PC-9 (cell line): ENCODE measurements at regions not wholly inside any gene's neighbourhood (a gene's known extent, or its start where the extent isn't known, plus 50 kb on each side); places are given as distances from the start of the nearest gene placed in this dataset.

ENCODE experiments used
- BruUV-seq: library from RNA; stranded (reverse); fragments of 400-500 nt; replicated peaks from 2 replicates; lab custom pipeline; 2021; lab: Mats Ljungman, UMichigan
- CTCF ChIA-PET: fragments of 300-600 bp; sonication (Branson Sonifier 250); formaldehyde crosslinking; loops from one replicate; lab custom pipeline; 2022; ENCODE audit warnings: antibody characterized with exemption; lab: Charles Lee
- POLR2A ChIA-PET: fragments of 300-600 bp; sonication (Branson Sonifier 250); formaldehyde crosslinking; loops from one replicate; lab custom pipeline; 2022; ENCODE audit warnings: antibody characterized with exemption; ENCODE audit not compliant: unreplicated experiment; lab: Charles Lee
- DNase-seq, 2 experiments: peaks; one replicate each; pipeline versions ENCODE4 v3.0.0 to v3.0.0-alpha.2; 2015 to 2022; ENCODE audit warnings: mixed read lengths in 1 of 2
- H2AFZ ChIP-seq: fragments of 200-600 bp; sonication (generic); 2 replicates; pipeline ENCODE4 v1.8.1; 2017; ENCODE audit warnings: antibody characterized with exemption
- H3F3A ChIP-seq: fragments of 200-600 bp; sonication (generic); 2 replicates; pipeline ENCODE4 v1.8.1; 2017; ENCODE audit warnings: antibody characterized with exemption, mild to moderate bottlenecking, low read depth; ENCODE audit not compliant: insufficient read depth
- H3K27ac ChIP-seq: fragments of 200-600 bp; sonication (generic); 2 replicates; pipeline ENCODE4 v1.6.1; 2016; ENCODE audit warnings: mixed run types
- H3K27me3 ChIP-seq: fragments of 200-600 bp; sonication (generic); 2 replicates; pipeline ENCODE4 v1.6.1; 2016; ENCODE audit warnings: low read depth, mixed run types; ENCODE audit not compliant: insufficient read depth
- H3K36me3 ChIP-seq: fragments of 200-600 bp; sonication (generic); 2 replicates; pipeline ENCODE4 v1.6.1; 2016; ENCODE audit warnings: low read depth, mixed run types
- H3K4me1 ChIP-seq: fragments of 200-600 bp; sonication (generic); replicated peaks from 2 replicates; pipeline ENCODE4 v1.6.1; 2016; ENCODE audit warnings: mixed run types; ENCODE audit not compliant: insufficient read depth
- H3K4me2 ChIP-seq: fragments of 200-600 bp; sonication (generic); 2 replicates; pipeline ENCODE4 v1.6.1; 2017; ENCODE audit warnings: mixed run types
- H3K4me3 ChIP-seq: fragments of 200-600 bp; sonication (generic); 2 replicates; pipeline ENCODE4 v1.6.1; 2016; ENCODE audit warnings: mixed run types
- H3K79me2 ChIP-seq: fragments of 200-600 bp; sonication (generic); 2 replicates; pipeline ENCODE4 v1.6.1; 2017; ENCODE audit warnings: low read depth, mixed run types
- H3K9me2 ChIP-seq: fragments of 200-600 bp; sonication (generic); 2 replicates; pipeline ENCODE4 v1.8.1; 2017; ENCODE audit warnings: mild to moderate bottlenecking; ENCODE audit not compliant: insufficient read depth
- H3K9me3 ChIP-seq: fragments of 200-600 bp; sonication (generic); 2 replicates; pipeline ENCODE4 v1.8.1; 2016; ENCODE audit warnings: low read depth; ENCODE audit not compliant: insufficient read depth
- H4K20me1 ChIP-seq: fragments of 200-600 bp; sonication (generic); 2 replicates; pipeline ENCODE4 v1.8.1; 2017; ENCODE audit not compliant: insufficient read depth
- EZH2 ChIP-seq: fragments of 200-600 bp; sonication (generic); IDR thresholded peaks from 2 replicates; pipeline ENCODE4 v1.8.0; 2017; ENCODE audit warnings: antibody characterized with exemption, low read depth
- intact Hi-C: fragments of 100-400 bp; cut with micrococcal nuclease; formaldehyde crosslinking; loops from one replicate; pipeline ENCODE4 v1.10.0; 2022; ENCODE audit not compliant: unreplicated experiment
- TF ChIP-seq, protein P1 (sequence below): fragments of 200-600 bp; sonication (generic); conservative IDR thresholded peaks from 2 replicates; pipeline ENCODE4 v1.6.1; 2017; ENCODE audit warnings: mixed run types, antibody characterized with exemption, mild to moderate bottlenecking, moderate library complexity

DNA sequence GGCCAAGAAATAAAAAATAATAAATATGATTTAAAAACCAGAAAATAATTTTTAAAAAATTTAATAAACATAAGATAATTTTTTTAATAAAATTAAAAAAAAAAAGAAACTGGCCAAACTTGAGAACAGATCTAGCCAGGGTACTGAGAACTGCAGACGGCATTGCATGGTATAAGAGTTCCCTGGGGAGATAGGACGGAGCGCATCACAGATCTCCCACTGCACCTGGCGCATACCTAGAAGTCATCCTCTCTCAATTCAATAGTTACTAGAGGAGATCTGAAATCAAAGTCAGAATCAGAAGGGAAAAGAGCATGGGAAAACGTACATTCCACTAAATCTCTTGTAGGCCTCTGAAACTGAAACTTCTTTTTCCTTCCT is 58.9 kb upstream of the BCL2L14 start:
- intact Hi-C loops = no loop called here
- H3K36me3 ChIP-seq = no peaks in the 10 kb centered on the region
- no peak overlapping the region for H3K27ac ChIP-seq
- POLR2A ChIA-PET = interaction anchor here (0.9 kb wide), 1 partner anchor 1263 kb away, joined by 11 read pairs; no protein-coding TSS in a partner anchor
- no peak for TF ChIP-seq EZH2
- TF ChIP-seq, protein P1, sequence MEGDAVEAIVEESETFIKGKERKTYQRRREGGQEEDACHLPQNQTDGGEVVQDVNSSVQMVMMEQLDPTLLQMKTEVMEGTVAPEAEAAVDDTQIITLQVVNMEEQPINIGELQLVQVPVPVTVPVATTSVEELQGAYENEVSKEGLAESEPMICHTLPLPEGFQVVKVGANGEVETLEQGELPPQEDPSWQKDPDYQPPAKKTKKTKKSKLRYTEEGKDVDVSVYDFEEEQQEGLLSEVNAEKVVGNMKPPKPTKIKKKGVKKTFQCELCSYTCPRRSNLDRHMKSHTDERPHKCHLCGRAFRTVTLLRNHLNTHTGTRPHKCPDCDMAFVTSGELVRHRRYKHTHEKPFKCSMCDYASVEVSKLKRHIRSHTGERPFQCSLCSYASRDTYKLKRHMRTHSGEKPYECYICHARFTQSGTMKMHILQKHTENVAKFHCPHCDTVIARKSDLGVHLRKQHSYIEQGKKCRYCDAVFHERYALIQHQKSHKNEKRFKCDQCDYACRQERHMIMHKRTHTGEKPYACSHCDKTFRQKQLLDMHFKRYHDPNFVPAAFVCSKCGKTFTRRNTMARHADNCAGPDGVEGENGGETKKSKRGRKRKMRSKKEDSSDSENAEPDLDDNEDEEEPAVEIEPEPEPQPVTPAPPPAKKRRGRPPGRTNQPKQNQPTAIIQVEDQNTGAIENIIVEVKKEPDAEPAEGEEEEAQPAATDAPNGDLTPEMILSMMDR = no peak
- no peak overlapping the region for H3K4me3 ChIP-seq
- no peaks in the 10 kb centered on the region for H3K9me3 ChIP-seq
- no peak for DNase-seq
- no peak overlapping the region for H3K4me2 ChIP-seq
- peaks cover 28% of the 10 kb centered on the region for H3F3A ChIP-seq
- H3K4me1 ChIP-seq = peaks cover 43% of the 10 kb centered on the region
- no peaks in the 10 kb centered on the region for H3K27me3 ChIP-seq
- no peaks in the 10 kb centered on the region for H3K9me2 ChIP-seq
- no peaks in the 10 kb centered on the region for H4K20me1 ChIP-seq
- CTCF ChIA-PET = no interaction called here
- H2AFZ ChIP-seq = no peak overlapping the region
- H3K79me2 ChIP-seq = no peaks in the 10 kb centered on the region
- BruUV-seq = no TSS peak

DNA sequence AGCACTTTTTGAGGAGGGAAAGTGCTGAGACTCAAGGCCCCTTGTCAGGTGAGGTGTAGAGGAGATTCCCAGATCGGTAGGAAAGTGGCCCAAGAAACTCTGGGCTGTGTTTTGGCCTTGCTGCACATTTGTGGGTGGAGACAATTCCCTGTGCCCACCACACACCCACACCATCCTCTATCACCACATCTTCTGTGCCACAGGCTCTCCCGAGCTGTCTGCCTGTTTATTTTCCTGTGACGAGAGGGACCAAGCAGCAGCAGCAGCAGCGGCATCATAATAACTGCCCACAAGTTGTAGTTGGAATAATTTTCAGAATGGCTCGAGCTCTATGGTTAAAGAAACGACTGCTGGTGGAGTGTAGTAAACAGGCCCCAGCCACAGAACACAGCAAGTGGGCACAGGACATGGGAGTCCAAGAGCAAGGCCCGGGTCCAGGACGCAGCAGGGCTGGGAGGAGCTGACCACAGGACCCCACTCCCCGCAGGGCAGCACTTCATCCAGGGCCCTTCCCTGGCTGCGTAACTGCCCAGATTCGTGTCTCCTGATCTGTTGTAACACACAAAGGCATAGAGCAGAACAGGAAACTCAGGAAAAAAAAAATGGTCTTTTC is 55.6 kb upstream of the BCL2L14 start:
- Histone ChIP-seq H3K79me2 (no peaks in the 10 kb centered on the region), H3K9me2 (no peaks in the 10 kb centered on the region), H3F3A (peaks cover 2% of the 10 kb centered on the region; the same call in 1 of the 2 replicates), H3K27me3 (no peaks in the 10 kb centered on the region), H3K27ac (no peak overlapping the region), H4K20me1 (no peaks in the 10 kb centered on the region), H3K4me3 (no peak overlapping the region), H3K4me2 (no peak overlapping the region), H3K9me3 (no peaks in the 10 kb centered on the region), H2AFZ (no peak overlapping the region), H3K4me1 (peaks cover 10% of the 10 kb centered on the region), H3K36me3 (no peaks in the 10 kb centered on the region)
- intact Hi-C loops = no loop called here
- TF ChIP-seq EZH2 = no peak
- TF ChIP-seq, protein P1 = no peak
- POLR2A ChIA-PET = no interaction called here
- no peak for DNase-seq
- CTCF ChIA-PET = interaction anchor here (0.5 to 0.6 kb wide), 2 partner anchors 12 to 341 kb away, joined by 4 to 5 read pairs; no protein-coding TSS in a partner anchor
- no TSS peak for BruUV-seq

DNA sequence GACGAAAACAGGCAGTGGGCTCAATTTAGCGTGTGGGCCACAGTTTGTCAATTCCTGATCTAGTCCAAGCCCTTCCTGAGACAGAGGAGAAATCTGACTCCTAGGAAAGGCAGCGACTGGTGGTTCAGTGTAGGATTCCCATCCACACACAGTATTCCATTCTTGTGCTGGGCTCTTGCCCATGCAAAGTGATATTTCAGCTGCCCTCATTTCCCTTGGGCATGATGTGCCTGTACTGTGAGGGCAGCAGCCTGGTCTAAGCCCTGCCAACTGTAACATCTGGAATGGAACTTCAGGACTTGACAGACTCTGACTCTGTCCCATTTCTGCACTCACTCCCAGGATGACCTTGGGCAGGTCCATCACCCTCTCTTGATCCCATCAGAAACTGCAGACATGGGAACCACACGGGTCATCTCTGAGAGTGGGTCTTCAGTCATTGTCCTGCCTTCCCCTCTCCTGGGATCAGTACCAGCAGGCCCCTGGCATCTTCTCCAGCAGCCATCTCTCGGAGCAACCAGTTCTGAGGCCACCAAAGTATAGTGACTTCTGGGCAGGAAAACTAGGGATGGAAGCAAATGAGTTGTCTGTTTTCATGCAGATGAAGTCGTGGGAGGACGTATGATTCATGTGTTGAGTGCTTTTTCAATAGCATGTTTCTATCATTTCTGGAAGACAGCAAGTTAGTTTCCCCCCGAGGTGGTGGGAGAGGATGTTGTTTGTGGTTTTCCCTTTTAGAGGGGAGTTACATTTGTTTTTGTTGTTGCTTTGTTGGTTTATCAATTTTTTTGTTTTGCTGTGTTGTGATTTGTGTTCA is 54.2 kb upstream of the BCL2L14 start:
- Histone ChIP-seq H3K9me3 (no peaks in the 10 kb centered on the region), H3K4me3 (no peak overlapping the region), H4K20me1 (no peaks in the 10 kb centered on the region), H3F3A (no peaks in the 10 kb centered on the region), H3K4me2 (no peak overlapping the region), H3K4me1 (no peaks in the 10 kb centered on the region; the same call in 1 of the 2 replicates), H3K79me2 (no peaks in the 10 kb centered on the region), H3K27ac (no peak overlapping the region), H2AFZ (no peak overlapping the region), H3K27me3 (no peaks in the 10 kb centered on the region), H3K9me2 (no peaks in the 10 kb centered on the region), H3K36me3 (no peaks in the 10 kb centered on the region)
- DNase-seq = no peak
- ChIA-PET POLR2A (no interaction called here), CTCF (no interaction called here)
- TF ChIP-seq, protein P1 = no peak
- TF ChIP-seq EZH2 = no peak
- intact Hi-C loops = no loop called here
- BruUV-seq = no TSS peak
